ENCODE measurements at regions not wholly inside any gene's neighbourhood (a gene's known extent, or its start where the extent isn't known, plus 50 kb on each side); places are given as distances from the start of the nearest gene placed in this dataset.

- POLR2A ChIA-PET (ENCODE audit: low non-redundant PET) = no interaction called here
- Histone ChIP-seq H3K36me3 (ENCODE audit: insufficient read depth, low read length, poor library complexity, severe bottlenecking) (no peaks in the 10 kb centered on the region), H3K27me3 (replicated peaks; ENCODE audit: insufficient read depth, low read depth, low read length, poor library complexity) (peaks cover 10% of the 10 kb centered on the region), H3K9me3 (ENCODE audit: low read depth, low read length, poor library complexity, severe bottlenecking) (no peaks in the 10 kb centered on the region), H3K27ac (ENCODE audit: low read depth, low read length, poor library complexity, severe bottlenecking) (no peak overlapping the region), H3K4me3 (ENCODE audit: low read depth, low read length, poor library complexity, severe bottlenecking) (no peak overlapping the region), H3K4me1 (ENCODE audit: insufficient read depth, low read length, poor library complexity, severe bottlenecking) (no peaks in the 10 kb centered on the region)
- BruUV-seq (replicated peaks) = no TSS peak
- no peak for TF ChIP-seq EZH2 (IDR thresholded peaks at IDR 0.05; ENCODE audit: borderline replicate concordance, low read depth, low read length, poor library complexity, severe bottlenecking)
- TF ChIP-seq CTCF (conservative IDR thresholded peaks at IDR 0.05; ENCODE audit: low read depth, low read length) = no peak
- intact Hi-C loops (cut with micrococcal nuclease; ENCODE audit: unreplicated experiment) = no loop called here
- CTCF ChIA-PET = no interaction called here
- DNase-seq (ENCODE audit: low spot score) = no peak
Observed at GRCh38 chr1:113282008-113282892, 108.1 kb upstream of the MAGI3 start.

- no TSS peak for BruUV-seq (replicated peaks)
- intact Hi-C loops (cut with micrococcal nuclease; ENCODE audit: unreplicated experiment) = no loop called here
- H3K27ac ChIP-seq (ENCODE audit: low read depth, low read length, poor library complexity, severe bottlenecking) = no peak overlapping the region
Observed at GRCh38 chr1:113282893-113283285, 107.4 kb upstream of the MAGI3 start.

GRCh38 chr1:113283914-113284313 lies 106.4 kb upstream of the MAGI3 start:
- Histone ChIP-seq H3K36me3 (ENCODE audit: insufficient read depth, low read length, poor library complexity, severe bottlenecking) (no peaks in the 10 kb centered on the region), H3K4me1 (ENCODE audit: insufficient read depth, low read length, poor library complexity, severe bottlenecking) (no peaks in the 10 kb centered on the region), H3K27ac (ENCODE audit: low read depth, low read length, poor library complexity, severe bottlenecking) (no peak overlapping the region), H3K9me3 (ENCODE audit: low read depth, low read length, poor library complexity, severe bottlenecking) (no peaks in the 10 kb centered on the region), H3K4me3 (ENCODE audit: low read depth, low read length, poor library complexity, severe bottlenecking) (no peak overlapping the region), H3K27me3 (replicated peaks; ENCODE audit: insufficient read depth, low read depth, low read length, poor library complexity) (peaks cover 8% of the 10 kb centered on the region)
- no peak for TF ChIP-seq CTCF (conservative IDR thresholded peaks at IDR 0.05; ENCODE audit: low read depth, low read length)
- no peak for TF ChIP-seq EZH2 (IDR thresholded peaks at IDR 0.05; ENCODE audit: borderline replicate concordance, low read depth, low read length, poor library complexity, severe bottlenecking)
- ChIA-PET CTCF (no interaction called here), POLR2A (ENCODE audit: low non-redundant PET) (no interaction called here)
- DNase-seq (ENCODE audit: low spot score) = no peak
- intact Hi-C loops (cut with micrococcal nuclease; ENCODE audit: unreplicated experiment) = no loop called here
- BruUV-seq (replicated peaks) = no TSS peak

More at GRCh38 chr1:113282893-113283285, 107.4 kb upstream of the MAGI3 start:
- H3K36me3 ChIP-seq (ENCODE audit: insufficient read depth, low read length, poor library complexity, severe bottlenecking) = no peaks in the 10 kb centered on the region
- no peaks in the 10 kb centered on the region for H3K4me1 ChIP-seq (ENCODE audit: insufficient read depth, low read length, poor library complexity, severe bottlenecking)
- ChIA-PET POLR2A (ENCODE audit: low non-redundant PET) (no interaction called here), CTCF (no interaction called here)
- H3K4me3 ChIP-seq (ENCODE audit: low read depth, low read length, poor library complexity, severe bottlenecking) = no peak overlapping the region
- no peak for TF ChIP-seq CTCF (conservative IDR thresholded peaks at IDR 0.05; ENCODE audit: low read depth, low read length)
- no peak for TF ChIP-seq EZH2 (IDR thresholded peaks at IDR 0.05; ENCODE audit: borderline replicate concordance, low read depth, low read length, poor library complexity, severe bottlenecking)
- H3K27me3 ChIP-seq (replicated peaks; ENCODE audit: insufficient read depth, low read depth, low read length, poor library complexity) = peaks cover 8% of the 10 kb centered on the region
- no peak for DNase-seq (ENCODE audit: low spot score)
- H3K9me3 ChIP-seq (ENCODE audit: low read depth, low read length, poor library complexity, severe bottlenecking) = no peaks in the 10 kb centered on the region
